ENCODE measurements at regions not wholly inside any gene's neighbourhood (a gene's known extent, or its start where the extent isn't known, plus 50 kb on each side); places are given as distances from the start of the nearest gene placed in this dataset.

DNA sequence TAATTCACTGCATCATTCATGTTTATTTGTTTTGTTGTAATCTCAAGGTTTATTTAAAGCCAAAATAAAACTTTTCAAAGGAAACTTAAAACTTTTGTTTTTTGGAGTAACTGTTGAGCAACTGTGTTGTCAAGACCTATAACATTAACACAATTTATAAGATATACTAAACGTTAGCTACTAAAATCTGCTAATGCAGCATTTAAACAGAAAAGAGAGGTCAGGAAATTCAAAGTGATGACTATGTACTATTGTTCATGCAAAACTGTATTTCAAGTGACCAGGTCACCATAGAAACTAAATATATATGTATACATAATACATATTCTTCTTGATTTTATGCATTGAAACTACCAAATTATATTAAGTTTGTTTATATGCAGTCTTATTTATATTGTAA lies 1740.9 kb downstream of the EFNA5 start:
- no peaks in the 10 kb centered on the region for H3K9me3 ChIP-seq
- H3K4me1 ChIP-seq: no peaks in the 10 kb centered on the region
- DNase-seq: no peak
- no peaks in the 10 kb centered on the region for H3K27me3 ChIP-seq
- intact Hi-C loops (cut with DNase I; ENCODE audit: low total_unique reads): no loop called here
- H3K36me3 ChIP-seq: no peaks in the 10 kb centered on the region
- no peak overlapping the region for H3K27ac ChIP-seq
- in situ Hi-C loops (cut with MboI; ENCODE audit: low sequenced_read_pairs in 4 of 4): no loop called here
- no peak for ATAC-seq
- no peak overlapping the region for H3K4me3 ChIP-seq
- TF ChIP-seq POLR2A (IDR thresholded peaks at IDR 0.05): no peak
- TF ChIP-seq, protein P1, sequence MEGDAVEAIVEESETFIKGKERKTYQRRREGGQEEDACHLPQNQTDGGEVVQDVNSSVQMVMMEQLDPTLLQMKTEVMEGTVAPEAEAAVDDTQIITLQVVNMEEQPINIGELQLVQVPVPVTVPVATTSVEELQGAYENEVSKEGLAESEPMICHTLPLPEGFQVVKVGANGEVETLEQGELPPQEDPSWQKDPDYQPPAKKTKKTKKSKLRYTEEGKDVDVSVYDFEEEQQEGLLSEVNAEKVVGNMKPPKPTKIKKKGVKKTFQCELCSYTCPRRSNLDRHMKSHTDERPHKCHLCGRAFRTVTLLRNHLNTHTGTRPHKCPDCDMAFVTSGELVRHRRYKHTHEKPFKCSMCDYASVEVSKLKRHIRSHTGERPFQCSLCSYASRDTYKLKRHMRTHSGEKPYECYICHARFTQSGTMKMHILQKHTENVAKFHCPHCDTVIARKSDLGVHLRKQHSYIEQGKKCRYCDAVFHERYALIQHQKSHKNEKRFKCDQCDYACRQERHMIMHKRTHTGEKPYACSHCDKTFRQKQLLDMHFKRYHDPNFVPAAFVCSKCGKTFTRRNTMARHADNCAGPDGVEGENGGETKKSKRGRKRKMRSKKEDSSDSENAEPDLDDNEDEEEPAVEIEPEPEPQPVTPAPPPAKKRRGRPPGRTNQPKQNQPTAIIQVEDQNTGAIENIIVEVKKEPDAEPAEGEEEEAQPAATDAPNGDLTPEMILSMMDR (IDR thresholded peaks at IDR 0.05 in 4 of 5, conservative IDR thresholded peaks at IDR 0.05 in 1 of 5): no peak

DNA sequence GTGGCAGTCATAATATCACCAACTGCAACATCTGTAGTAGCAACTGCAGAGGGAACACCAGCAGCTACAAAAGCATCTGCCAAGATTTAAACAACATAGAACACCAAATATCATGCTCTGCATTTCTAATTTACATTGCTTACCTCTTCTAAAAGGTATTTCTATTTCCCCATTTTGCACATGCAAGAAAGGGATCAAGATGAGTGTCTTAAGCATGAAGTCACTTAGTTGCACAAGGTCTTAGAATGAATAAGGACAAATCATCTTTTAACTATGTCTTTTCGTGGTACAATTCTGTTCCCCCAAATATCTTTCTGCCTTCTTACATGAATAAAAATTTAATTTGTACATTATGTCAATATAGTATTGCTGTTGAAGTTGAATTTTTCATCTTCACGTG lies 1746.4 kb downstream of the EFNA5 start:
- no peak for ATAC-seq
- Histone ChIP-seq H3K9me3 (no peaks in the 10 kb centered on the region), H3K36me3 (no peaks in the 10 kb centered on the region), H3K4me3 (no peak overlapping the region), H3K27me3 (no peaks in the 10 kb centered on the region), H3K27ac (no peak overlapping the region), H3K4me1 (no peaks in the 10 kb centered on the region)
- intact Hi-C loops (cut with DNase I; ENCODE audit: low total_unique reads) (no loop called here), in situ Hi-C loops (cut with MboI; ENCODE audit: low sequenced_read_pairs in 4 of 4) (no loop called here)
- TF ChIP-seq POLR2A (IDR thresholded peaks at IDR 0.05): no peak
- TF ChIP-seq, protein P1 (IDR thresholded peaks at IDR 0.05 in 4 of 5, conservative IDR thresholded peaks at IDR 0.05 in 1 of 5): no peak
- no peak for DNase-seq

DNA sequence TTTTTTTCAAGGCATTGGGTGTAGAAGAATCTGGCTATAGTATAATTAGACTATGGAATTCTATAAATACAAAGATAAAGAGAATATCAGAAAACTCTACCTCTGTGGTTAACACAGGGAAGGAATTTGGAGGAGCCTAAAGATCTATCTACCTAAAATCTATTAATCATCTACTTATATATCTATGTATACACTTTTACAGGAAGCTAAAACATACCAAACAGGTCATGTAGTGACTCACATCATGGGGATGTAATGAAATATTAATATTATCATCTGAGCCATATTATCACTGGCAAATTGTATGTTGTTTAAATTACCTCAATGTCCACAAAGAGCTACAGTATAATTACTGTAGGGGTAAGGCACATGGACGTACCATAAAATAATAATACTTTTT lies 1748.2 kb downstream of the EFNA5 start:
- H3K4me1 ChIP-seq: no peaks in the 10 kb centered on the region
- TF ChIP-seq, protein P1 (IDR thresholded peaks at IDR 0.05 in 4 of 5, conservative IDR thresholded peaks at IDR 0.05 in 1 of 5): no peak
- no peak for TF ChIP-seq POLR2A (IDR thresholded peaks at IDR 0.05)
- ATAC-seq (no peak), DNase-seq (no peak)
- H3K27me3 ChIP-seq: no peaks in the 10 kb centered on the region
- H3K36me3 ChIP-seq: no peaks in the 10 kb centered on the region
- in situ Hi-C loops (cut with MboI; ENCODE audit: low sequenced_read_pairs in 4 of 4) (no loop called here), intact Hi-C loops (cut with DNase I; ENCODE audit: low total_unique reads) (no loop called here)
- no peak overlapping the region for H3K27ac ChIP-seq
- no peaks in the 10 kb centered on the region for H3K9me3 ChIP-seq
- no peak overlapping the region for H3K4me3 ChIP-seq

DNA sequence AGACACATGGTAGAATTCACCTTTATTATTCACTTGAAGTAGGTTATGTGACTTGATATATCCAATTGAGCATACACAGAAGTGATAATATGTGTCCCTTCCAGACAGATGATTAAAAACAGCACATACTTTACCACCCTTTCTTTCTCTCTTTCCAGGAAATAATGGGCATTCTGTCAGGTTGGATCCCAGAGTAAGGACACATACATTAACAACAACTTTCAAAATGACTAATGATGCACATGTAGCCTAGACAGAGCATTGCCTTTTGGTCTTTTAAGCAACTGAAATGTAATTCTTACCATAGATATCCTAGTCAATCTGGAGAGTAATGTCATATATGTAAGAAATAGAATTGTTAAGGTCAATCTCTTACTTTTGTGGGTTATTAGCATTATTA lies 1748.7 kb downstream of the EFNA5 start:
- DNase-seq (no peak), ATAC-seq (no peak)
- no peak overlapping the region for H3K4me3 ChIP-seq
- intact Hi-C loops (cut with DNase I; ENCODE audit: low total_unique reads): no loop called here
- H3K9me3 ChIP-seq: no peaks in the 10 kb centered on the region
- H3K27ac ChIP-seq: no peak overlapping the region
- no peaks in the 10 kb centered on the region for H3K4me1 ChIP-seq
- H3K27me3 ChIP-seq: no peaks in the 10 kb centered on the region
- no peaks in the 10 kb centered on the region for H3K36me3 ChIP-seq
- in situ Hi-C loops (cut with MboI; ENCODE audit: low sequenced_read_pairs in 4 of 4): no loop called here
- TF ChIP-seq POLR2A (IDR thresholded peaks at IDR 0.05): no peak
- TF ChIP-seq, protein P1 (IDR thresholded peaks at IDR 0.05 in 4 of 5, conservative IDR thresholded peaks at IDR 0.05 in 1 of 5): no peak

DNA sequence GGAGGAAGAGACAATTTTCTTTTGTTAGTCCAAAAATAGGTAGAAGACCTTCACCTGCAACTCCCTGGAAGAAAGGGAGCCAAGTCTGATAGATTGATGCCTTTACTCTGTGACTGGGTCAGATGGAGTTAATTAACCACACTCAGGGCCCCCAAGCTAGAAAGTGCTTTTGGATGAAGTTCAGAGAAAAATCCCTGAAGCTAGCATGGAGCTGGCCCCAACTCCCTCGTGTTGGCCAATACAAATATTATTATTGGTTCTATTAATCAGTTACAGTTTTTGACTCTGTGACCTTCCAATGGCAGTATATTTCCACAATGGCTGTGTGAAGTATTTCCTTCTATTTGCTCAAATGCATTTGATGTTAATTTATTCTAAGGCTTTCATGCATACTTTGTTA lies 1753.5 kb downstream of the EFNA5 start:
- Histone ChIP-seq H3K4me3 (no peak overlapping the region), H3K36me3 (no peaks in the 10 kb centered on the region), H3K9me3 (no peaks in the 10 kb centered on the region), H3K27me3 (no peaks in the 10 kb centered on the region), H3K27ac (no peak overlapping the region), H3K4me1 (no peaks in the 10 kb centered on the region)
- TF ChIP-seq, protein P1 (IDR thresholded peaks at IDR 0.05 in 4 of 5, conservative IDR thresholded peaks at IDR 0.05 in 1 of 5): no peak
- TF ChIP-seq POLR2A (IDR thresholded peaks at IDR 0.05): no peak
- in situ Hi-C loops (cut with MboI; ENCODE audit: low sequenced_read_pairs in 4 of 4): no loop called here
- ATAC-seq: no peak
- intact Hi-C loops (cut with DNase I; ENCODE audit: low total_unique reads): no loop called here
- DNase-seq: no peak
